Stromal cell of bone marrow (primary cell): ENCODE measurements at regions not wholly inside any gene's neighbourhood (a gene's known extent, or its start where the extent isn't known, plus 50 kb on each side); places are given as distances from the start of the nearest gene placed in this dataset.
"Not testable (repeated sequence)": the region's sequence is repeated elsewhere in the genome, so short reads cannot be mapped to it uniquely, and the experiment has no call there.

Experiments used
- DNase-seq: peaks from one replicate; pipeline ENCODE4 v3.0.0-alpha.2; 2012; ENCODE audit warnings: low read depth

GRCh38 chr1:116298213-116298579, 74.8 kb upstream of the ATP1A1 start:
- DNase-seq, result not testable (repeated sequence)

- DNase-seq, result no peak
These were observed 74.3 kb upstream of the ATP1A1 start for GRCh38 chr1:116298746-116299145.

- no peak for DNase-seq
These were observed 73.8 kb upstream of the ATP1A1 start for GRCh38 chr1:116299248-116299647.

GRCh38 chr1:116302281-116302680, 70.8 kb upstream of the ATP1A1 start:
- DNase-seq, result no peak

- DNase-seq, result no peak
These were observed 66.9 kb upstream of the ATP1A1 start for GRCh38 chr1:116306102-116306501.

- DNase-seq, result no peak
These were observed 66.1 kb upstream of the ATP1A1 start for GRCh38 chr1:116306840-116307442.

- no peak for DNase-seq
These were observed 64.8 kb upstream of the ATP1A1 start for GRCh38 chr1:116308276-116308675.

- no peak for DNase-seq
These were observed 63.8 kb upstream of the ATP1A1 start for GRCh38 chr1:116309090-116309870.

GRCh38 chr1:116310180-116310579, 62.9 kb upstream of the ATP1A1 start:
- DNase-seq, result no peak

- no peak for DNase-seq
These were observed 61.9 kb upstream of the ATP1A1 start for GRCh38 chr1:116311193-116311592.

GRCh38 chr1:116311756-116312680, 61.0 kb upstream of the ATP1A1 start:
- no peak for DNase-seq

GRCh38 chr1:116312681-116313069, 60.4 kb upstream of the ATP1A1 start:
- DNase-seq, result no peak

GRCh38 chr1:116313776-116314175, 59.3 kb upstream of the ATP1A1 start:
- no peak for DNase-seq

- no peak for DNase-seq
These were observed 58.6 kb upstream of the ATP1A1 start for GRCh38 chr1:116314305-116314919.

- no peak for DNase-seq
These were observed 56.7 kb upstream of the ATP1A1 start for GRCh38 chr1:116316373-116316772.

GRCh38 chr1:116318897-116319296, 54.1 kb upstream of the ATP1A1 start:
- no peak for DNase-seq

GRCh38 chr1:116320874-116321273, 52.2 kb upstream of the ATP1A1 start:
- no peak for DNase-seq

GRCh38 chr1:116321766-116322175, 51.3 kb upstream of the ATP1A1 start:
- DNase-seq, result no peak

- no peak for DNase-seq
These were observed 50.2 kb upstream of the ATP1A1 start for GRCh38 chr1:116322752-116323405.
